Endothelial cell of umbilical vein (primary cell): ENCODE measurements at regions not wholly inside any gene's neighbourhood (a gene's known extent, or its start where the extent isn't known, plus 50 kb on each side); places are given as distances from the start of the nearest gene placed in this dataset.

Source experiments
- BruUV-seq: library from RNA; stranded (reverse); fragments of 400-500 nt; replicated peaks from 2 replicates; lab custom pipeline; 2021; lab: Mats Ljungman, UMichigan
- CTCF ChIA-PET: fragments of 300-600, 350-600 bp; sonication (Branson Sonifier 250); formaldehyde crosslinking; loops from one replicate; lab custom pipeline; 2021; ENCODE audit warnings: antibody characterized with exemption, inconsistent platforms; lab: Charles Lee
- POLR2A ChIA-PET: fragments of 300-600, 350-600 bp; sonication (Branson Sonifier 250); formaldehyde crosslinking; loops from one replicate; lab custom pipeline; 2021; ENCODE audit warnings: antibody characterized with exemption, inconsistent platforms; lab: Charles Lee
- DNase-seq: peaks from one replicate; pipeline ENCODE4 v3.0.0-alpha.2; 2011; ENCODE audit warnings: low read depth, low spot score
- FAIRE-seq: peaks from 2 replicates; lab custom pipeline; 2011; peaks lifted over from hg19 to GRCh38; lab: Jason Lieb, UNC
- H2AFZ ChIP-seq: 2 replicates; pipeline ENCODE4 v1.6.0; 2012; ENCODE audit warnings: low read depth, low read length, control low read depth, inconsistent platforms
- H3K27ac ChIP-seq: 2 replicates; pipeline ENCODE4 v1.5.1; 2011; ENCODE audit warnings: low read depth, mild to moderate bottlenecking, control low read depth, low read length, moderate library complexity; ENCODE audit not compliant: insufficient read depth
- H3K27me3 ChIP-seq, 2 experiments: 2 replicates each; pipeline versions ENCODE4 v1.6.0 to v1.6.1; 2011; ENCODE audit warnings: low read length in 2 of 2, mixed read lengths in 1 of 2; ENCODE audit not compliant: control insufficient read depth in 2 of 2, insufficient read depth in 2 of 2
- H3K36me3 ChIP-seq, 2 experiments: 2 replicates in 1 of 2; 3 replicates in 1 of 2; pipeline ENCODE4 v1.5.1; 2011; ENCODE audit warnings: low read length in 2 of 2, mild to moderate bottlenecking in 1 of 2, moderate library complexity in 1 of 2; ENCODE audit not compliant: control insufficient read depth in 2 of 2, insufficient read depth in 2 of 2; ENCODE audit errors: extremely low read depth in 1 of 2
- H3K4me1 ChIP-seq: 3 replicates; pipeline ENCODE4 v1.5.1; 2011; ENCODE audit warnings: mild to moderate bottlenecking, low read length; ENCODE audit not compliant: control insufficient read depth, insufficient read depth; ENCODE audit errors: extremely low read depth
- H3K4me2 ChIP-seq: 2 replicates; pipeline ENCODE4 v1.6.1; 2011; ENCODE audit warnings: low read length, control low read depth, mixed read lengths; ENCODE audit not compliant: insufficient read depth
- H3K4me3 ChIP-seq, 3 experiments: fragments of 200-600 bp in 1 of 3; sonication (generic), shearing (Covaris generic) in 1 of 3; replicated peaks in 1 of 3; 2 replicates each; pipeline ENCODE4 v1.5.1; 2011 to 2016; ENCODE audit warnings: control low read depth in 3 of 3, low read length in 3 of 3, mild to moderate bottlenecking in 2 of 3, inconsistent platforms in 1 of 3, low read depth in 1 of 3, moderate library complexity in 1 of 3; ENCODE audit not compliant: insufficient read depth in 1 of 3
- H3K79me2 ChIP-seq: 2 replicates; pipeline ENCODE4 v1.6.0; 2012; ENCODE audit warnings: low read length, inconsistent platforms; ENCODE audit not compliant: control insufficient read depth, insufficient read depth
- H3K9ac ChIP-seq: replicated peaks from 2 replicates; pipeline ENCODE3; 2011; ENCODE audit warnings: low read length, control low read depth; ENCODE audit not compliant: insufficient read depth; ENCODE audit errors: extremely low read depth
- H3K9me1 ChIP-seq: replicated peaks from 3 replicates; pipeline ENCODE4 v1.6.0; 2011; ENCODE audit warnings: mild to moderate bottlenecking, low read length; ENCODE audit not compliant: control insufficient read depth, insufficient read depth; ENCODE audit errors: extremely low read depth
- H3K9me3 ChIP-seq: replicated peaks from 2 replicates; pipeline ENCODE4 v1.5.1; 2012; ENCODE audit warnings: low read length, inconsistent platforms; ENCODE audit not compliant: control insufficient read depth, insufficient read depth
- H4K20me1 ChIP-seq: replicated peaks from 2 replicates; pipeline ENCODE3; 2011; ENCODE audit warnings: mild to moderate bottlenecking, low read length; ENCODE audit not compliant: control insufficient read depth, insufficient read depth; ENCODE audit errors: extremely low read depth
- CTCF ChIP-seq, 2 donors: IDR thresholded peaks; 1 replicate in 1 of 2; 2 replicates in 1 of 2; pipeline ENCODE4 v1.5.1; 2011; ENCODE audit warnings: low read length in 2 of 2, mild to moderate bottlenecking in 2 of 2, moderate library complexity in 2 of 2, control low read depth in 1 of 2, inconsistent platforms in 1 of 2, low read depth in 1 of 2; ENCODE audit not compliant: insufficient read depth in 1 of 2; ENCODE audit errors: extremely low read depth in 1 of 2
- EZH2 ChIP-seq: IDR thresholded peaks from 2 replicates; pipeline ENCODE4 v1.6.1; 2012; ENCODE audit warnings: borderline replicate concordance, low read depth, mild to moderate bottlenecking, moderate library complexity, low read length, inconsistent platforms; ENCODE audit not compliant: severe bottlenecking
- FOS ChIP-seq: IDR thresholded peaks from 2 replicates; pipeline ENCODE4 v1.6.1; 2011; ENCODE audit warnings: mild to moderate bottlenecking, low read length, moderate library complexity, borderline replicate concordance; ENCODE audit not compliant: insufficient read depth
- GATA2 ChIP-seq: IDR thresholded peaks from 2 replicates; pipeline ENCODE4 v1.7.0; 2011; ENCODE audit warnings: low read depth, mild to moderate bottlenecking, moderate library complexity, mixed read lengths, low read length; ENCODE audit not compliant: insufficient read length, insufficient read depth
- JUN ChIP-seq: IDR thresholded peaks from 2 replicates; pipeline ENCODE4 v1.6.1; 2011; ENCODE audit warnings: borderline replicate concordance, low read depth; ENCODE audit not compliant: insufficient read length, insufficient read depth
- MAX ChIP-seq: IDR thresholded peaks from 2 replicates; pipeline ENCODE4 v1.6.1; 2011; ENCODE audit not compliant: insufficient read depth, insufficient read length
- MYC ChIP-seq: IDR thresholded peaks from one replicate; pipeline ENCODE4 v1.6.1; 2011; ENCODE audit warnings: mild to moderate bottlenecking, low read depth, low read length
- POLR2A ChIP-seq: IDR thresholded peaks from 2 replicates; pipeline ENCODE4 v1.6.1; 2012; ENCODE audit warnings: low read depth, mild to moderate bottlenecking, control low read depth, low read length
- POLR2AphosphoS5 ChIP-seq: IDR thresholded peaks from 2 replicates; pipeline ENCODE4 v1.6.1; 2012; ENCODE audit warnings: low read depth, mild to moderate bottlenecking, control low read depth, low read length, moderate library complexity; ENCODE audit not compliant: insufficient read depth
- dilution Hi-C: fragments of 300-500 bp; cut with MboI; formaldehyde crosslinking; loops from one replicate; pipeline ENCODE4 v1.15.0; 2019; ENCODE audit warnings: low sequenced_read_pairs; ENCODE audit not compliant: extremely low pct_ligation_motif_present
- intact Hi-C: fragments of 100-400 bp; cut with micrococcal nuclease; formaldehyde crosslinking; loops from one replicate; pipeline ENCODE4 v1.10.0; 2022

- Histone ChIP-seq H3K4me2 (no peak overlapping the region), H3K79me2 (no peaks in the 10 kb centered on the region), H3K27ac (no peak overlapping the region), H3K4me3 (no peak overlapping the region), H3K9ac (no peak overlapping the region), H3K9me1 (no peaks in the 10 kb centered on the region), H4K20me1 (no peaks in the 10 kb centered on the region), H2AFZ (peak overlapping the region; percentile 13), H3K27me3 (no peaks in the 10 kb centered on the region), H3K36me3 (no peaks in the 10 kb centered on the region), H3K9me3 (no peaks in the 10 kb centered on the region), H3K4me1 (peaks cover 6% of the 10 kb centered on the region)
- dilution Hi-C loops (no loop called here), intact Hi-C loops (loop anchor here (1.0 to 10.0 kb wide), 4 partner anchors 267 to 930 kb away; partner anchors contain the start of gene LMO4)
- peak; percentile 59 for DNase-seq
- no TSS peak for BruUV-seq
- FAIRE-seq: peak; percentile 85
- TF ChIP-seq CTCF (IDR thresholded peaks at IDR 0.05; ENCODE audit: extremely low read depth in 1 of 2, insufficient read depth in 1 of 2, low read depth in 1 of 2, low read length in 2 of 2) (peak; percentile 65 to 67), MYC (no peak)
- ChIA-PET CTCF (interaction anchor here (0.5 to 2.4 kb wide), 21 partner anchors 9 to 769 kb away, joined by 3 to 18 read pairs (median 4); no protein-coding TSS in a partner anchor), POLR2A (no interaction called here)
These were observed 622.4 kb upstream of the PKN2 start for GRCh38 chr1:88061492-88062177.

DNA sequence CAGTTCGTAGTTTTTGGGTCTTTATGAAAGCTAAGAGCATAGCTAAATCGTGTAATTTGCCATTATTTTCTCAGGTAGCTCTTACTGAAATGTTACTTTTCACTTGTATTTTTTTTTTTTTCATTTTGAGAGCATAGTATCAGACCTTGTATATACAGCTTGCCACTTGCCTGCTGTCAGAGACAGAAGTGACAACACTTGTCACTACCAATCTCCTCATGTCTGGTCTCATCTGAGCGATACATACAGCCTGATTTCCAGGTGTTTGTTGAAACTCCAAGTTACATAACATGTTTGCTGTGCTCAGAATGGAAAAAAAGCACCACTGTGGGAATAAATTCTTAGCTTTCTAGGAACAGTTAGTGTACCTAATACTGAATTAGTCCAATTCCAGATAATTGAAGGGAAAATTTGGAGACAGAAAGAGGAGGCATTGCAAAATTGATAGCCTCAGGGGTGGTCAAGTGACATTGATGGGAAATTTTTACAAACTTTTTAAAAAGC is 621.4 kb upstream of the PKN2 start:
- no peak overlapping the region for H3K4me2 ChIP-seq
- no peaks in the 10 kb centered on the region for H3K79me2 ChIP-seq
- no TSS peak for BruUV-seq
- FAIRE-seq: no peak
- H3K27ac ChIP-seq: no peak overlapping the region
- peaks cover 6% of the 10 kb centered on the region for H3K4me1 ChIP-seq
- dilution Hi-C loops (no loop called here), intact Hi-C loops (loop anchor here (5.0 to 10.0 kb wide), 2 partner anchors 268 to 735 kb away; partner anchors contain the start of gene LMO4)
- H2AFZ ChIP-seq: no peak overlapping the region
- CTCF ChIA-PET: interaction anchor here (0.8 to 2.3 kb wide), 7 partner anchors 8 to 770 kb away, joined by 3 to 18 read pairs (median 4); no protein-coding TSS in a partner anchor
- H4K20me1 ChIP-seq: no peaks in the 10 kb centered on the region
- no peak for DNase-seq
- H3K36me3 ChIP-seq: no peaks in the 10 kb centered on the region
- POLR2A ChIA-PET: no interaction called here
- TF ChIP-seq EZH2: no peak
- no peak for TF ChIP-seq FOS
- no peak for TF ChIP-seq CTCF (IDR thresholded peaks at IDR 0.05; ENCODE audit: extremely low read depth in 1 of 2, insufficient read depth in 1 of 2, low read depth in 1 of 2, low read length in 2 of 2)
- TF ChIP-seq POLR2AphosphoS5: no peak
- no peak for TF ChIP-seq POLR2A
- no peak for TF ChIP-seq JUN
- no peak for TF ChIP-seq GATA2
- TF ChIP-seq MYC: no peak
- TF ChIP-seq MAX: no peak
- H3K9ac ChIP-seq: no peak overlapping the region
- no peak overlapping the region for H3K4me3 ChIP-seq
- no peaks in the 10 kb centered on the region for H3K9me3 ChIP-seq
- no peaks in the 10 kb centered on the region for H3K9me1 ChIP-seq
- H3K27me3 ChIP-seq: no peaks in the 10 kb centered on the region
